ENCODE measurements at regions not wholly inside any gene's neighbourhood (a gene's known extent, or its start where the extent isn't known, plus 50 kb on each side); places are given as distances from the start of the nearest gene placed in this dataset.

DNA sequence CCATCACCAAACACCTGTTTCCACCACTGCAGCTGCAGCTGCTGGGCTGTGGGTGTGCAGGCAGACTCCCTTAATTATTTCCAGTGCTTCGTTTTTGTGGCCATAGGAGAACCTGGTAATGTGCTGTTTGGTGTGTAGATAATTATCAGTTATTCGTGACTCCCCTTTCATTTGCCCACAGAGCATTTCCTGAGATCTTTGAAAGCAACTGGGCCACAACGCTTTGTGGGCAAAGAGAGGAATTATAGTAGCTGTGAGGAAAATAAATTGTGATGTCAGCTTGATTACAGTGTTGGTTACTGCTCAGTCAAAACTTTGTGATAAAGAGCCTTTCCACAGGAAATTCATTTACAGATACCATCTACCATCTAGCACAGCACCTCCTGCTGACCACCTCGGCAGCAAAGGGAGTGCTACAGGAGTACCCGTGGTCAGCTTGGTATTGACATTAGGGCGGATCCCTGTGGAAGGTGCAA, 193.3 kb upstream of the SLCO3A1 start:
- Histone ChIP-seq H3K27ac (no peak overlapping the region), H3K9me3 (peaks cover 0 to 4% (median 0%) of the 10 kb centered on the region in 3 donors), H3K4me1 (no peaks in the 10 kb centered on the region), H3K27me3 (peaks cover 15% of the 10 kb centered on the region), H3K4me3 (no peak overlapping the region), H3K36me3 (no peaks in the 10 kb centered on the region)
- no peak for ATAC-seq
- TF ChIP-seq POLR2A (IDR thresholded peaks at IDR 0.05): no peak
- no peak for TF ChIP-seq EP300 (IDR thresholded peaks at IDR 0.05)
- TF ChIP-seq CTCF (IDR thresholded peaks at IDR 0.05): no peak
- no peak for TF ChIP-seq POLR2AphosphoS5 (IDR thresholded peaks at IDR 0.05)
- WGBS, 2 donors (ENCODE audit: low coverage in 1 of 2): 45 to 52% methylated on average over 3 to 6 of the region's 6 CpGs

GRCh38 chr15:91664224-91664836, 189.2 kb upstream of the SLCO3A1 start:
- no peaks in the 10 kb centered on the region for H3K9me3 ChIP-seq
- TF ChIP-seq CTCF (IDR thresholded peaks at IDR 0.05): no peak
- peaks cover 19% of the 10 kb centered on the region for H3K27me3 ChIP-seq
- WGBS, 2 donors (ENCODE audit: low coverage in 1 of 2): 42% methylated on average over 4 of the region's 6 CpGs; no CpG with 5 or more reads in 1 of the 2 donors
- ATAC-seq: no peak
- H3K4me3 ChIP-seq: no peak overlapping the region
- no peak overlapping the region for H3K27ac ChIP-seq
- H3K4me1 ChIP-seq: no peaks in the 10 kb centered on the region
- no peaks in the 10 kb centered on the region for H3K36me3 ChIP-seq

- no peak overlapping the region for H3K27ac ChIP-seq
- TF ChIP-seq EP300 (IDR thresholded peaks at IDR 0.05) (no peak), POLR2AphosphoS5 (IDR thresholded peaks at IDR 0.05) (no peak), CTCF (IDR thresholded peaks at IDR 0.05) (no peak), POLR2A (IDR thresholded peaks at IDR 0.05) (no peak)
- no peaks in the 10 kb centered on the region for H3K36me3 ChIP-seq
- H3K9me3 ChIP-seq: no peaks in the 10 kb centered on the region
- peaks cover 19% of the 10 kb centered on the region for H3K27me3 ChIP-seq
- no peak overlapping the region for H3K4me3 ChIP-seq
- WGBS, 2 donors (ENCODE audit: low coverage in 1 of 2): 51% methylated on average over 4 of the region's 4 CpGs; no CpG with 5 or more reads in 1 of the 2 donors
- no peak for ATAC-seq
- no peaks in the 10 kb centered on the region for H3K4me1 ChIP-seq
These were observed 188.3 kb upstream of the SLCO3A1 start for GRCh38 chr15:91665212-91665611.

- H3K36me3 ChIP-seq: no peaks in the 10 kb centered on the region
- peaks cover 11% of the 10 kb centered on the region for H3K27me3 ChIP-seq
- TF ChIP-seq POLR2A (IDR thresholded peaks at IDR 0.05) (no peak), CTCF (IDR thresholded peaks at IDR 0.05) (no peak), EP300 (IDR thresholded peaks at IDR 0.05) (no peak), POLR2AphosphoS5 (IDR thresholded peaks at IDR 0.05) (no peak)
- WGBS, 2 donors (ENCODE audit: low coverage in 1 of 2): 67 to 83% methylated on average over 1 of the region's 1 CpG
- ATAC-seq: no peak
- no peaks in the 10 kb centered on the region for H3K9me3 ChIP-seq
- H3K27ac ChIP-seq: no peak overlapping the region
- no peaks in the 10 kb centered on the region for H3K4me1 ChIP-seq
- no peak overlapping the region for H3K4me3 ChIP-seq
These were observed 185.1 kb upstream of the SLCO3A1 start for GRCh38 chr15:91668370-91668769.

- Histone ChIP-seq H3K36me3 (no peaks in the 10 kb centered on the region), H3K27me3 (peaks cover 5% of the 10 kb centered on the region), H3K4me1 (no peaks in the 10 kb centered on the region), H3K4me3 (no peak overlapping the region), H3K9me3 (peaks cover 0 to 15% (median 0%) of the 10 kb centered on the region in 3 donors), H3K27ac (no peak overlapping the region)
- ATAC-seq: no peak
- WGBS, 2 donors (ENCODE audit: low coverage in 1 of 2): 60 to 68% methylated on average over 1 to 2 of the region's 2 CpGs
- TF ChIP-seq CTCF (IDR thresholded peaks at IDR 0.05) (no peak), EP300 (IDR thresholded peaks at IDR 0.05) (no peak), POLR2AphosphoS5 (IDR thresholded peaks at IDR 0.05) (no peak), POLR2A (IDR thresholded peaks at IDR 0.05) (no peak)
These were observed 183.4 kb upstream of the SLCO3A1 start for GRCh38 chr15:91670108-91670507.

Data from gastroesophageal sphincter (tissue), 4 donors.